ENCODE measurements at regions not wholly inside any gene's neighbourhood (a gene's known extent, or its start where the extent isn't known, plus 50 kb on each side); places are given as distances from the start of the nearest gene placed in this dataset.

DNA sequence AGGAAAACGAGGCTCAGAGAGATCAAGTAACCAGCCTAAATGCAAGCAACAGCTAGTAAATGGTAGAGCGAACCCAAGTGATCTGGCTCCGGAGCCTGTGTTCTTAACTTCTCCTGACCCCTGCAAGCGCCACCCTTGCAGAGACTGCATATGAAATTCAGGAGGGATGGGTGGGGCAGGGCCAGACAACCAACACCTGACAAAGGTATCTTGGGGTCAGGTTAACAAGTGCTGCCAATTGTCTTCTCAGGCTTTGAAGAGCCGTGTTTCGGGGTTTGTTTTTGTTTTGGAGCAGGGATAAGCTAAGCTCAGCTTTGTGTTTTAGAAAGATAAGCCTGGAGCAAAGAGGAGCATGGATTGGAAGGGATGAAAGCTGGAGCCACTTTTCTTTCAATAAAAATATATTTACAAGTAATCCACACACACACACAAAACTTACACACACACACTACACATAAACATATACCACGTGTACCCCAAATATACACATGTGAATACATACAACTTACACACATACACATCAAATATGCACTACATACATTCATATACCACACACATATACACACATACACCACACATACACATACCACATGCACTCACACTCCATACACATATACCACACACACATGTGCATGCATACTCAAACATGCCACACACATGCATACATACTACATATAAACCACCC is 722.0 kb downstream of the DIAPH3 start:
- no peak for DNase-seq (ENCODE audit: low read depth)

- DNase-seq (ENCODE audit: low read depth): no peak
Observed at GRCh38 chr13:59442461-59442860, 721.3 kb downstream of the DIAPH3 start.

DNA sequence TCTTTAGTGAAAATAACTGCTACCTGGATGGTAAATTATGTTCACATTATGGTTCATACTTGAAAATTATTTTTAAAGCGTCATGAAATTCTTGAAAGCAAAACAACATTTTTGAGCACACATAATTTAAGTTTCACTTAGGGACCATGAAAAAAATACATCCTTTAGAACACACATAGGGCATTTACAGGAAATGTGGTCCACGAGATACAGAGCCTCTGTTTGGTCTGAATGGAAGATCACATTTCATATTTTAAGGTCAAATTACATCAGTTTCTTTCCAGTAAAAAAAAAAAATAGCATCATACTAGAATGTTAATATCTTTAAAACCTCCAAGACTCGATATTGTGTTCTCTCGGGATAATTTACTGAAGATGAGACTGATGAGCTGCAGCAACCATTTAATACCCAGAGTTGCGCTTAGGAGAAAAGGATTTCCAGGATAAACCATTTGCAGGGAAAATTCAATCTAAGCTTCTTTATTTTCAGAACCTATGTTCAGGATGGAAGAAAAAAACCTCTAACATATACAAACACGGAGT is 720.7 kb downstream of the DIAPH3 start:
- no peak for DNase-seq (ENCODE audit: low read depth)

DNA sequence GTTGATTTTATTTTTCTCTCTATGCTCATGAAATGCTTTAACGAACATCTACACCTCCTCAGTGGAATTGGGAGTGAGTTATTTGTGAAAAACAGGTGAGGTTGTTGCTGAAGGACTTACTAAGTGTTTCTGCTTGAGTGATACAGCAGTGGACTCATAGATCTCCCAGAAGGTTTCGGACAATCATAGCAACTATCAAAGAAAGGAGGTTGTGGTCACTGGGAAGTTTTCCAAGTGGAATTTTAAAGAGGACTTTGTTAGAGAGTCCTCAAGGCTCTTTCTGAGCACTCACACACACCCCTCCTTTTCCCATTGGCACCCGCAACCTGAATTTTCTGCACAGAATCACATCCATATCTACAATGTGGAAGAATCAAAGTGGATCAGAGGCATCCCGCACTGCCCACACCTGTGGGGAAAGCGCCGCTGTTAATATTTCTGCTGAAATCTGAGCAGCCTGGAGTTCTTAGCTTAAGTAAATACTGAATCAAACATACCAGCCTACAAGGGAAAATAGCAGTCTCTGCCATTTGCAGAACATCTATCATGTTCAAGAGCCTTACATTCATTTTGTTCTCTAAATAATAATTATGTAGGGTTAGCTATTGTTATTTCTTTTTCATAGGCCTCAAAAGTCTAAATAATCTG is 719.4 kb downstream of the DIAPH3 start:
- no peak for DNase-seq (ENCODE audit: low read depth)

GRCh38 chr13:59445812-59446211 is 717.9 kb downstream of the DIAPH3 start:
- no peak for DNase-seq (ENCODE audit: low read depth)

DNA sequence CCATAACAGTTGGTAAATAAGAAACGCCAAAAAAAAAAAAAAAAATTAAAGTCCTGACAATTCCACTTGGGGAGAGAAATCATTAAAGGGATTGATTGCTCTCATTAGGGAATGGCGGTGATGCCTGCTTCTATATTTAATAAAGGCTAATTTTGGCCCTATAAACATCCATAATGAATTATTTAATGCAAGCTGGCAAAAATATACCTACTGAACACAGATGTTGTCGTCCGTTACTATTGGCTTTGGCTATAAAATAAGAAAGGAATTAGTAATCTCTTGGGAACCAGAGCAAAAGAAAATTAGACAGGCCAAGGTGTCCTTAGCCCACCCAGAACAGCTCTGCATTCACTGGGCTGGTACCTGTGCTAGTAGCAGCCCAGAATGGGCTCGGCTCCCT is 717.3 kb downstream of the DIAPH3 start:
- DNase-seq (ENCODE audit: low read depth): no peak

DNA sequence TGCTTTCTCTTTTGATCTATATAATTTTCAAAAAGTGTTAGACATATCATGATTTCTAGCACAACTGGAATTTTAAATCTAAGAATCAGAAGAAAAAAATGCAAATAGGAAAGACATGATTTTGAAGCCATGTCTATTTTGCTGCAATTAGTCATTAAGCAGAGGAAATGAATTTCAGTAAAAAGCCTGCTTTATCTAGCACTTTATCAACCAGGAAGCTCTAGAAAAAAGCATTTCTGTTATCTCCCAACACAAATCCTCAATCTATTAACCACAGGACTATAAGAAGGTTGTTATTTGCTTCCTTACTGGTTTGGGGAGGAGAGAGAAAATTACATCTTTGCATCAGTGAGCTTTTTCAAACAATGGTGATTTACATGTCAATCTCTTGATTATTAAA is 716.7 kb downstream of the DIAPH3 start:
- DNase-seq (ENCODE audit: low read depth): no peak

GRCh38 chr13:59447846-59448620 is 715.7 kb downstream of the DIAPH3 start:
- peak; percentile 71 for DNase-seq (ENCODE audit: low read depth)

GRCh38 chr13:59449750-59450149 is 714.0 kb downstream of the DIAPH3 start:
- DNase-seq (ENCODE audit: low read depth): no peak

- DNase-seq (ENCODE audit: low read depth): no peak
Observed at GRCh38 chr13:59450229-59450628, 713.5 kb downstream of the DIAPH3 start.

DNA sequence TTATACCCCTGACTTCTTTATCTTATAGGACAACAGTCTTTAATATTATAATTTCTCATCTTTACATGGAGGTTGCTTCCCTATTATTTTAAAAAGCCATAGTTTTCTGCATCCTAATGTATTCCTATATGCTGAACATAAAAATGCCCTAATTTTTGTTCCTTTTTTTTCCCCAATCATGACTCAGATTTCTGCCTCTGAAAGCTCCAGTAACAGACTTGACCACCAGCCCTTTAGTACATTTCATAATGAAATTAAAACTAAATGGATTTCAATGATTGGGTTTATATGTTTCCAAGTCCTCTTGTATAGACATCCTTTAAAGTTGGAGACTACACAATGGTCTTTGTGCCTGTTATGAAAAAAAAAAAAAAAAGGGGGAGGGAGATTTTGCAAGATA is 712.5 kb downstream of the DIAPH3 start:
- no peak for DNase-seq (ENCODE audit: low read depth)

DNA sequence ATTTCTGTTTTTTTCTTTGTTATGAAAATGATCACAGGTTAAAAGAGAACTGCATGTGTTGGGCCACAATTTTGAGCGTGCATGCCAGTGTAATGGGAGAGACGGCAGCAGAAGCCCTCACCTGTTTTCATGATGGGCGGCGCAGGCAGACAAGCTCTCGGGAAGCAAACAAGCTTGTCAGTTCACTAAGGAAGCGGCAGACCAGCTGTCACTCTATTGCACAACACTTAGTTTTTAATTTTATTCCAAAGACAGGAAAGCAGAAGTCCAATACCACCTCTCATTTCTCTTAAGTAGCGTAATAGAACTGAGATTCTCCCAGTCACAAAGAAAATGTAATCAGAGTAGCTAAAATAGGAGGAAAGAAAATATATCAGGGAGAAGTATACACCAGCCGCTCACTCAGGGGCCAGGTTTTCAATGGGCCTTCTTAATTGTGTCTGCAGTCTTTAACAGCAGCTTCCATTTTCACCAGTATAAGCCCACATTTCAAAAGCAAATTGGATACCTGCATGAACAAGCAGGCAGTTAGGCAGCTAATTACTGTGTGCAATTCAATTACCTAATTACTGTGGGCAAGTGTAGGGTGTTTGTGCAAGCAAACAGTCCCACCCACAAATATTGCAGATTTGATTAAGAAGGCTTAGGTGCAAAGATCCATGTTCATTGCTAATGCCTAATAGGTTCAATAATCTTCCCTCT is 711.4 kb downstream of the DIAPH3 start:
- DNase-seq (ENCODE audit: low read depth): no peak

DNA sequence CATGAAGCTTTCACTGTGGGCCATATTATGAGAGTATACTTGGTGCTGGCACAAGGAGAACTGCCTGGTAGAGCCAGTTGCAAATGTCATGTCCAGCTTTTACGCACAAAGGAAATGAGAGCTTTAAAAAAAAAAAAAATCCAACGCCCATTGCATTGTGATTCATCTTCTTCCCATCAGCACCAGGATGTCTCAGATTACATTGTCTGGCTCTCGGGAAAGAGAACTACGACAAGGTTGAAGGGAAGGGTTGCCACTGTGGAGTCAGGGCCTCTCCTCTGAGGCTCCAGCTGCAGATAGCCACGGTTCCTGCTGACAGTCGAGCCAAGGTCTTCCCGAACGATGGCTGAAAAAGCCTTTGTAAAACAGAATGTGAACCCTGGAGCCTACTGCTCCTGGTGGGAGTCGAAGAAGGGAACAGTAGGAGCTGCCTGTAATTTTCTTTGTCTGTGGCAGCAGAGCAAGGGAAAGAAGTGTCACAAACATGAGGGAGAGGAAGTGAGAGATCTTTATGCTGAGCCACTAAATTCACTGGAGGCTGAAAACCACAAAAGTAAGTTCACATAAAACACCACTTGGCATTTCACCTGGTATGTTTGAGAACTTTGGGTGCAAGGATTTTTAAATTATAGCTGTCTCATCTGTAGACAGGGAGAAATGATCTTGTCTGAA is 704.7 kb downstream of the DIAPH3 start:
- DNase-seq (ENCODE audit: low read depth): peak; percentile 93

GRCh38 chr13:59459972-59460371 is 703.8 kb downstream of the DIAPH3 start:
- no peak for DNase-seq (ENCODE audit: low read depth)

DNA sequence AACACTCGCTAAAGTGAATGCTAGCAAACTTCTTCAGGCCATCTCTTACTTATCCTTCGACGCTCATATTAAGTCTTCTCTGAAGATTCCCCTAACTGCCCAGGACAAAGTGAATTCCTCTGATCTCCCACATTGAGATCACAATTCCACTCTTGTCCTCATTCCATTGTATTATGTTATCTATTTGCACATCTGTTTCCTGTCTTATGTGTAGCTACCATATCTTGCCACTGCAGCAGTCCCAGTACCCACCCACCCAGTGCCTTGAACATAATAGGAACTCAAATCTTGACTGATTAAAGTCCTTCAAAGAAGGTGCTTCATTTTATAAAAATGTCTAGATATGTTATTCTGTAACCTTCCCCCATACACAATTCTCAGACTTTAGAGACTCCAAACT is 702.3 kb downstream of the DIAPH3 start:
- no peak for DNase-seq (ENCODE audit: low read depth)

DNA sequence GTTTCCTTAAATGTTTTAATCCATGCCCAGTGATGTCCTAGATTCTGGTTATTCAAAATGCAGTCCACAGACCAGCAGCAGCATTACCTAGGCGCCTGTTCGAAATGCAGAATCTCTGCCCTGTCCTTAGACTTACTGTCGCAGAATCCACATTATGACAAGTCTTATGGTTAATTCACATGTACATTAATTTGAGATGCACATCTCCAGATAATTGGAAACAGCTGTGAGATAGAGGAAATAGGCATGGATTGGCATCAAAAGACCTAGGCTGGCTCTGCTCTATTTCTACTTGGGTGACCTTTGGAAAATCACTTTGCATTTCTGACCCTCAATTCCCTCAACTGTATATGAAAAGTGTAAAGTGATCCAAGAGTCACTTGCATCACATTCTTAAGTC is 700.7 kb downstream of the DIAPH3 start:
- no peak for DNase-seq (ENCODE audit: low read depth)

GRCh38 chr13:59464926-59465325 is 698.8 kb downstream of the DIAPH3 start:
- peak; percentile 22 for DNase-seq (ENCODE audit: low read depth)

DNA sequence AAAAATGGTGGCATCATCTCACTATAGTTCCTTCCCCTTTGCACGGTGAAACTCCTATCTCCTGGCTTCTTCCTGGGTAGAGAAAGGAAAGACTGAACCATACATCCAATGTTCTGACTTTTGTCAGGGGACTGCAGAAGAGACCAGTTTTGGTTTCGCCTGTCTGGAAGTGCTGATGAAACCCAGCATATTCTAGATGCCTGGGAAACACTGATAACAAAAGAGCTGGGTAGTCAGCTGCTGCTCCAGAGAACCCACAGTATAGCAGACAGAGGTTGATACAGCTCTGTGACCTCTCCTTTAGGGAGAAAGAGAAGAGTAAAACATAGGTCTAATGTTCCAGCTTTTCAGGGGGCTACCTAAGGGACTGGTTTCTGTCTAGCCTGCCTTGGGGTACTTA is 695.3 kb downstream of the DIAPH3 start:
- DNase-seq (ENCODE audit: low read depth): no peak

GRCh38 chr13:59471106-59471505 is 692.6 kb downstream of the DIAPH3 start:
- DNase-seq (ENCODE audit: low read depth): no peak

DNA sequence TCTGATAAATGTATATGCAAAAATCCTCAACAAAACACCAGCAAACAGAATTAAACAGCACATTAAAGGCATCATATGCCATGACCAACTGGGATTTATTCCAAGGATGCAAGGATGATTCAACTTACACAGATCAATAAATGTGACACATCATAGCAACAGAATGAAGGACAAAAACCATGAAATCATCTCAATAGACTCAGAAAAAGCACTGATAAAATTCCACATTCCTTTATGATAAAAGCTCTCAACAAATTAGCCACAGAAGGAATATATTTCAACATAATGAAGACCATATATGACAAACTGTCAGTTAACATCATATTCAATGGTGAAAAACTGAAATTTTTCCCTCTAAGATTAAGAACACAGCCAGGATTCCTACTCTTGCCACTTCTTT is 691.6 kb downstream of the DIAPH3 start:
- no peak for DNase-seq (ENCODE audit: low read depth)

- DNase-seq (ENCODE audit: low read depth): no peak
Observed at GRCh38 chr13:59474696-59475095, 689.0 kb downstream of the DIAPH3 start.
